Right lung (tissue), 2 donors: ENCODE measurements at regions not wholly inside any gene's neighbourhood (a gene's known extent, or its start where the extent isn't known, plus 50 kb on each side); places are given as distances from the start of the nearest gene placed in this dataset.

Experiments used
- DNase-seq, 2 donors: peaks; one replicate each; pipeline ENCODE4 v3.0.0-alpha.2; 2013

GRCh38 chr2:16178551-16179130, 238.3 kb downstream of the MYCN start:
- no peak for DNase-seq

GRCh38 chr2:16177671-16178180, 237.4 kb downstream of the MYCN start:
- no peak for DNase-seq

GRCh38 chr2:16176971-16177480, 236.7 kb downstream of the MYCN start:
- no peak for DNase-seq

- DNase-seq = no peak
Observed at GRCh38 chr2:16175247-16175825, 235.0 kb downstream of the MYCN start.

DNA sequence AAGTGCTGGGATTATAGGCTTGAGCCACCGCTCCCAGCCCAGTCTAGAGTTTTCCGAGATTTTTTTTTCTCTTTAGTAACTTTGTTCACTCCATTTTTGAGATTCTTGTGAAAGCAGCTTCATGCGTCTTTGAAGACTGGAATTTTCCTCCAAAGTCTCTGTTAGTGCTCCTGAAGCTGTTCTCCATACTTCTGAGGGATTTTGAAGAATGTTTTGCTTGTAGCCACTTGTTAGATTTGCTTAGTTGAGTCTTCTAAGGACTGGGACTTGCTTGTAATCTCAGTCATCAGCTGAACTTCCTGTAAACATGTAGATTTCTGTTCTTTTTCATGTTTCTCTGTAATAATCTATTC, 234.3 kb downstream of the MYCN start:
- no peak for DNase-seq

GRCh38 chr2:16173893-16174692, 233.7 kb downstream of the MYCN start:
- DNase-seq = no peak

DNA sequence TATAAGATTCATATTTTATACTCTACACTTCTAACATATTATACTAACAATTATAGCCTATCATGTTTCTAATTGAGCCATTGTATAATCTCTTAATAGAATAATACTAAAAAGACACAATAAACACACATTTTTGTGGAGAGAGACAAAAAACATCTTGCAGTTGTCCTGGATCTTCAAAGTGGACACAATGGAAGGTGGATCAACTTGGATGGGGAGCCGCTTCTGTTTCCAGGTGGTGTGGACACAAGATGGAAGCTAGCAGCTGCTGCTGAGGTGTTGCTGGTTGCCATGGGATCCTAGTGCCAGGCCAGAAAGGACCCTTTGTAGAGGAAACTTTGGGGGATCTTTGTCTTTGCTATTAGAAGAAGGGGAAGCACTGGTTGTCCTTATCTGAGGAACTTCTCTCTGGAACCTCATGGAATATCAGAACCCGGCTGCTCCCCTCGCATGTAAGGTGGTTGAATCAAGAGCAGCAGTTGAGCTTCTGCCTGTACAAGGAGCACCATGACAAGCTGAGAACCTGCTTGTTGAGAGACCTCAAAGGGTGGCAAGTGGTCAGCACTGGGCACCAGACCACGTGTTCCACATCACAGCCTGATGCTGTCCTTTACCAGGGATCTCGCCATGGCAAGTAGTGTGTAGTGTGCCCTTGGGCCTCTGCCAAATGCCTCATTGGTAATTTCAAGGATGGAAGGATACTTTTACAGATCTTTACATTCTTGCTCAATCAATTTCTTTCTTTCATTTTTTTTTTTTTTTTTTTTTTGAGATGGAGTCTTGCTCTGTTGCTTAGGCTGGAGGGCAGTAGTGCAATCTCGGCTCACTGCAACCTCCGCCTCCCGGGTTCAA, 232.2 kb downstream of the MYCN start:
- DNase-seq = no peak

DNA sequence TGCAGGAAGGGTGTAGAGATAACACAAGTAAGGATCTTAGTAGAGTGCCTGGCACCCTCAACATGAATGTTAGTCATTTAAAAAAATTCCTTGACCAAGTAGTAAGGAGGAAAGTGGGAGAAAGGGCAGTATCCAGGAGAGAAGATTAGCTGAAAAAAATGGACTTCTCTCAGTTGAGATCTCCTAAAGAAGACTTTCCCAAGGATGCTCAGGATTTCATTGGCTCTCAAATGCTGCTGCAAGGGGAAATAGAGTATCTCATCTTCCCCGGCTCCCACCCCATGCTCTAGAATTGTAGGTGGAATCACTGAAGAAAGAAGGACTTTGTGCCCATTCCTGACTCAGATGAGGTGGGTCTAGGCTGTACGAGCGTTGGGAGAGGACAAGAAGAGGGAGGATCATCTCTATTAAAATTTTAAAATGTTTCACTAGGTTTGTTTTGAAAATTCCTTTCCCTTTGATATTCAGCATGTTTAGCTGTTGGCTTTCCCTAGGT, 231.1 kb downstream of the MYCN start:
- no peak for DNase-seq

- no peak for DNase-seq
Observed at GRCh38 chr2:16170675-16171424, 230.5 kb downstream of the MYCN start.

DNA sequence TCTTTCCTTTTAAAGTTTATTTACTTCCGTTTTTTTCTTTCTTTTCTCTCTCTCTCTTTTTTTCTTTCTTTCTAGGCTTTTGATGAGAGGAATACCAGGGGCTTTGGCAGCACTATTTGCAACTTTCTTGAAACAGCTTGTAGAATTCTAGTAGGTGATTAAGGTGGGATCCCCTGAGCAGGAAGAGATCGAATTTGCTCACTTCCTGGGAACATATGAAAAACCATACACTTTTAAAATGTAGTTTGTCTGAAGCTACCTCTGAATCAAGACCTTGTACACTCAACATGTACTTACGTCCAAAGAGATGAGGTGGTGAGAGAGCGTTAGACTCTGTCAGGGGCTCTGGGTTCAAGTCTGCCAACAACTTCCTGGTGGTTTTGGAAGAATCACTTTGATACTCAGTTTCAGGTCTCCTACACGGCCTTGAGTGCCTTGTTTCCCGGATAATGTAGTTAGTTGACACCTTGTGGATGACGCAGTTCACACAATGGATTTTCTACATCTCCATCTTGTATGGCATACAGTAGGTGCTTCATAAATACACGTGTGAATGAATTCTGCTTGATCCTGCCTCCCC, 229.1 kb downstream of the MYCN start:
- DNase-seq = no peak

DNA sequence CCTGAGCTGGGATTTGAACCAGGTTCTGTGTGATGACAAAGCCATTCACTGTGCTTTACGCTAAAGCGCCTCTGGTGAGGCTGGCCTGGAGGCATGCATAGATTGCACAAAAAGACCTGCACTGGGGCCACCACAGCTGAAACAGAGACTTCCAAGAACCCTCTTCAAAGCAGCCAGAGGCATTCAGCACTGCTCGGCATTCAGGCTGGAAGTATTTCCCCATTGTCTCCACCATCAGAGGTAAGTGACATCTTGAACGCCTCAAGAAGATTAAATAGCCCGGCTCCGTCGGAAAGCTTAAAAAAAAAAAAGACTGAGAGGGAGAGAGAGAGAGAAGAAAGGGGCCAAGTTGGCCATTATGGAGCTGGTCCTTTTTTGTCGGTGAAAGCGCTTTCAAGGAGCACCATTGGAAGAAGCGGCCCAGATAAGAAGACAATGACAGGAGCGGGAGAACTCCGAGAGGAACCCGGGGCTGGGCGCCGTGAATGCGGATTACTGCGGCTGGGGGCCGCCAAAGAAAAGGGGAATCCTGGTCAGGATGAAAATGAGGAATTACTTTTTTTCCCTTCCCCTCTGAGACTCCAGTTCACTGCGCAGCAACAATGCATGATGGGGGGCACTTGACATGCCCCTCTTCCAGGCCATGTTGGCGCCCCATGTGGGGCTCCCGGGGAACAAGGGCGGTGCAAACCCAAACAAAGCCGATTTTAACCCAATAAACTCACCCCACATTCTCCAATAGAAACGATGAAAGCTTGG, 228.3 kb downstream of the MYCN start:
- no peak for DNase-seq

GRCh38 chr2:16167870-16168426, 227.6 kb downstream of the MYCN start:
- DNase-seq = no peak

DNA sequence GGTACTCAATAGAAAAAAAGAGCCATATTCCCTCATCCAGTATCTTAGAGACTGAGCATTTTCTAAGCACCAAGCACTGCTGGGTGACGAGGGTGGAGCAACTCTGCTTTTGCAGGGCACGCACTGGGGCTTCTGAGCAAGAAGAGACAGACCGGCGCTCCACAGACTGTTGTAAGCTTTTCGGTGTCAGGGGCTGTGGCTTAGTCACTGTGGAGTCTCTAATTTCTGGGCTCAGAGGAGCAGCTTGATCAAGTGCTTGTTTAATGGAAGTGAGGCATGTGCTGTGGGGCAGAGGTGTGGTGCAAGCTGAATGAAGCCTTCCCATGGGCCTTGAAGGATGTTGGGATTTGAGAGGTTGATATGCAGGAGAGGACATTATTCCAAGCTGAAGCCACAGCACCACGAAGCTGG, 227.1 kb downstream of the MYCN start:
- no peak for DNase-seq

DNA sequence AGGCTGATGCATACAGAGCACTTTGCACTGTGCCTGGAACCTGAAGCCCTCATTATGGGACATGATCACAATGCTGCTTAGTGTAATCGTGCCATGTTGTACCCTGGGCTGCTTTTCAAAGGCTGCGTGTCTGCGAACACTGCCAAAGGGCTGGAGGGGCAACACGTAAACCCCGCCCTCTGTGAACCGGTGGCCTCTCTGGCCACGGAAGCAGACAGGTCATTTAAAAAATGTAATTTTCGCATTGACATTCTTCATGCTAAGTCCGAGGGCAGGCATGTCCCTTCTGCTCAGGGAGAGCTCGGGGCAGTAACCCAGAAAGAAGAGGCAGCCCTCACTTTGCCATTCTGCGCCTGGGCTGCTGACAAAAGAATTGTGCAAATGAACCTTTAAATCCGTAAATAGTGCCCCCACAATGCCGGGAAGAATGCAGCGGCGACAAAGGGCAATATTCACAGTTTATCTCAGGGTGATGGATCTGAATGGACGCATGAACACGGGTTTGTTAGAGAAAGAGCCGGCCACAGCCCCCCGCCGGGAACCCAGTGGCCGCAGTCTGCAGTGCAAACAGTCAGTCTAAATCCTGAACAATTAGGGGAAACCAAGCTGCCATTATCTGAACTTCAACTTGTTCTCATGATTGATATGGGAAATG, 226.1 kb downstream of the MYCN start:
- DNase-seq = no peak

DNA sequence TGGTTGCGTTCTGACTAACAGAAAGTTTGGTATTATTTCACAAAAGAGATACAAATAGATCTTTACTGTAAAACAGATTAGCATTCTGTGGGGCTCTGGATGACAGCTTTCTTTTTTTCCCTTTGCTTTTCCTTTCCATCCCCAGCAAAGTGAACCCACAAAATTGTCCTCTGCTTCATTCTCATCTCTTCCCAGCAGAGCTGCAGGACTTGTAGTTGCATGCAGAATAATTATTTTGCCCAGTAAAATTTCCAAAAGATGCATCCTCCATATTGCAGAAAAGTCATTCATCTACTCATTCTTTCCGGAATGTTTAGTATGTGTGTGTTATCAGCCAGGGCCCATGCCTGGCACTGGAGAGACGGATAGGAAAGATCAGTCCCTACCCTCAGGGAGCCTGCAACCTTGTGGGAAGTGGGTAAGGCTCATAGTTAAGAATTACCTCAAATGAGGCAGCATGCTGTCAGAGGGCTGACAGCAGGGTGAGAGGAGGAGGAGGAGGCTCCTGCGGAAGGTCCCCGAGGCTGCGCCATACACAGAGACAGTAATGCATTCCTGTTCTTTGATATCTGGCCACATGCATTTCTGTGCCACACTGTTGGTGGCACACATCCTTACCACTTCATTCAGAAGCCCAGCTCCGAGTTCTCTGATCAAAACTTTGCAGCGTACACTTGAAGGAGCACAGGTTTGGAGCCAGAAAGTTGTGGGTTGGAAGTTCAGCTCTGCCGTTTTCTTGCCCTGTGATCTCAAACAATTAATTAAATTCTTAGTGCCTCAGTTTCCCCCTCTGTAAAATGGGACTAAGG, 225.4 kb downstream of the MYCN start:
- DNase-seq = no peak

GRCh38 chr2:16162491-16163040, 222.2 kb downstream of the MYCN start:
- DNase-seq = no peak

GRCh38 chr2:16161768-16162490, 221.6 kb downstream of the MYCN start:
- DNase-seq = no peak
